GM12878 (cell line): ENCODE measurements at regions not wholly inside any gene's neighbourhood (a gene's known extent, or its start where the extent isn't known, plus 50 kb on each side); places are given as distances from the start of the nearest gene placed in this dataset.

ENCODE experiments used
- ATAC-seq: fragments of 200-7000 bp; cut with Tn5 transposase; 3 replicates; pipeline ENCODE4 v1.9.1; 2020; ENCODE audit warnings: mild to moderate bottlenecking, moderate library complexity
- BruUV-seq: library from RNA; stranded (reverse); fragments of 400-500 nt; replicated peaks from 2 replicates; lab custom pipeline; 2021; lab: Mats Ljungman, UMichigan
- CTCF ChIA-PET: fragments of 300-600 bp; sonication (Branson Sonifier 250); formaldehyde crosslinking; extraction: SDS; loops from one replicate; lab custom pipeline; 2021; ENCODE audit warnings: inconsistent platforms; lab: Yijun Ruan, JAX
- POLR2A ChIA-PET: fragments of 350-600 bp; formaldehyde crosslinking; extraction: SDS; loops from one replicate; lab custom pipeline; 2021; ENCODE audit warnings: inconsistent platforms; lab: Charles Lee
- RAD21 ChIA-PET: fragments of 300-600 bp; sonication (Branson Sonifier 250); formaldehyde crosslinking; loops from one replicate; lab custom pipeline; 2023; ENCODE audit warnings: antibody characterized with exemption; ENCODE audit not compliant: unreplicated experiment; lab: Charles Lee
- SMC1A ChIA-PET: fragments of 300-600 bp; sonication (Branson Sonifier 250); formaldehyde crosslinking; loops from one replicate; lab custom pipeline; 2023; ENCODE audit not compliant: unreplicated experiment, uncharacterized antibody; lab: Charles Lee
- DNase-seq: peaks from one replicate; pipeline ENCODE4 v3.0.0-alpha.2; 2011; ENCODE audit warnings: low read depth, low spot score
- FAIRE-seq: peaks from 3 replicates; lab custom pipeline; 2011; peaks lifted over from hg19 to GRCh38; lab: Jason Lieb, UNC
- H2AFZ ChIP-seq: 2 replicates; pipeline ENCODE4 v1.6.0; 2011; ENCODE audit warnings: low read depth, low read length, control low read depth; ENCODE audit not compliant: control insufficient read depth
- H3K27ac ChIP-seq: 2 replicates; pipeline ENCODE4 v1.5.1; 2011; ENCODE audit warnings: control low read depth; ENCODE audit not compliant: control insufficient read depth, insufficient read depth
- H3K27me3 ChIP-seq, 2 experiments: replicated peaks in 1 of 2; 2 replicates each; pipeline versions ENCODE4 v1.6.0 to v1.6.1; 2011; ENCODE audit warnings: low read length in 1 of 2; ENCODE audit not compliant: control insufficient read depth in 2 of 2, insufficient read depth in 2 of 2
- H3K36me3 ChIP-seq, 2 experiments: 2 replicates each; pipeline ENCODE4 v1.5.1; 2011; ENCODE audit warnings: low read length in 1 of 2; ENCODE audit not compliant: control insufficient read depth in 2 of 2, insufficient read depth in 2 of 2
- H3K4me1 ChIP-seq: 2 replicates; pipeline ENCODE4 v1.6.1; 2011; ENCODE audit warnings: mild to moderate bottlenecking, low read length, moderate library complexity, mixed read lengths; ENCODE audit not compliant: control insufficient read depth, insufficient read depth
- H3K4me2 ChIP-seq: 2 replicates; pipeline ENCODE4 v1.6.0; 2011; ENCODE audit warnings: control low read depth; ENCODE audit not compliant: control insufficient read depth, insufficient read depth
- H3K4me3 ChIP-seq: fragments of 200-600 bp; sonication (generic); 2 replicates; pipeline ENCODE4 v1.5.1; 2016
- H3K79me2 ChIP-seq: 2 replicates; pipeline ENCODE4 v1.6.0; 2011; ENCODE audit warnings: low read length; ENCODE audit not compliant: control insufficient read depth, insufficient read depth
- H3K9ac ChIP-seq: 2 replicates; pipeline ENCODE4 v1.8.0; 2011; ENCODE audit warnings: low read length, control low read depth, mixed read lengths; ENCODE audit not compliant: control insufficient read depth, insufficient read depth
- H3K9me3 ChIP-seq: replicated peaks from 3 replicates; pipeline ENCODE4 v1.5.1; 2011; ENCODE audit warnings: mild to moderate bottlenecking, low read length; ENCODE audit not compliant: control insufficient read depth, insufficient read depth
- H4K20me1 ChIP-seq: 2 replicates; pipeline ENCODE4 v1.6.0; 2011; ENCODE audit not compliant: control insufficient read depth, insufficient read depth
- ETV6 ChIP-seq, 2 experiments: fragments of 450-650 bp in 1 of 2; IDR thresholded peaks in 1 of 2; conservative IDR thresholded peaks in 1 of 2; 2 replicates each; pipeline ENCODE4 v1.6.1; 2014; ENCODE audit warnings: antibody characterized with exemption in 1 of 2, borderline replicate concordance in 1 of 2, low read depth in 1 of 2, mild to moderate bottlenecking in 1 of 2, moderate library complexity in 1 of 2
- MEF2B ChIP-seq: fragments of 450-650 bp; IDR thresholded peaks from 2 replicates; pipeline ENCODE4 v1.6.1; 2018; ENCODE audit warnings: mild to moderate bottlenecking, moderate library complexity; ENCODE audit not compliant: partially characterized antibody, poor library complexity, severe bottlenecking
- NFXL1 ChIP-seq: fragments of 450-650 bp; IDR thresholded peaks from 2 replicates; pipeline ENCODE4 v1.6.1; 2017; ENCODE audit warnings: antibody characterized with exemption, mild to moderate bottlenecking, borderline replicate concordance
- RAD21 ChIP-seq: IDR thresholded peaks from 2 replicates; pipeline ENCODE4 v1.6.1; 2011; ENCODE audit warnings: mild to moderate bottlenecking, low read depth, low read length, moderate library complexity; ENCODE audit not compliant: insufficient read depth
- ZZZ3 ChIP-seq: IDR thresholded peaks from 2 replicates; pipeline ENCODE4 v1.6.1; 2011; ENCODE audit warnings: low read depth; ENCODE audit not compliant: control insufficient read depth, insufficient read length
- WGBS: methylation state at CpG from one replicate; pipeline ENCODE4 v1.1.6; 2016; ENCODE audit warnings: low lambda C conversion rate; ENCODE audit not compliant: insufficient replicate concordance, insufficient coverage; ENCODE audit errors: missing lambda C conversion rate; 5-methylcytosine and 5-hydroxymethylcytosine counted together
- in situ Hi-C: fragments of 300-500 bp; cut with MboI; formaldehyde crosslinking; loops from 9 replicates; pipeline ENCODE4 v1.14.3; 2018; ENCODE audit warnings: mixed read lengths
- intact Hi-C: fragments of 100-400 bp; cut with micrococcal nuclease; formaldehyde crosslinking; loops from one replicate; pipeline ENCODE4 v1.14.2; 2022; ENCODE audit not compliant: unreplicated experiment
- TF ChIP-seq, protein P1 (sequence below): fragments of 450-650 bp; IDR thresholded peaks from 2 replicates; pipeline ENCODE4 v1.6.1; 2018; ENCODE audit warnings: mild to moderate bottlenecking, low read depth, moderate library complexity; ENCODE audit not compliant: partially characterized antibody

DNA sequence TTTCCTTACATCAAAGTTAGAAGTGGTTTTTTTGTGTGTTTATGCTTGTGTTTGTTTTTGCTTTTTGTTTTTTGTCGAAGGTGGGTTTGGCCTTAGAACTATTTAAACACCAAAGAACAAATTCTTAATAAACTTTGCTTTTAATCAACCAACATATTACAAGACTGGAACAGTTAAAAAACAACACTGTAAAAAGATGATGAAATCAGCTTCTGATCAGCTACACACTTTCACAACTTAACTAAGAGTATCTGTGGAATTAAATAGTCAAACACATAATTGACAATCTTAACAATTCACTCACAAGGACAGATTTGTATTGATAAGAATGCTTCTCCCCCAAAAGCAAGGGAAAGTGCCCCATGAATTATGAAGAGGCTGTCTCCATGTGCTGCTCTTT is 58.8 kb downstream of the MRPL32 start:
- ChIA-PET SMC1A (interaction anchor here (0.6 kb wide), 1 partner anchor 24 kb away, joined by 3 read pairs; no protein-coding TSS in a partner anchor), POLR2A (no interaction called here), CTCF (no interaction called here), RAD21 (no interaction called here)
- H3K27me3 ChIP-seq: no peaks in the 10 kb centered on the region
- H3K4me3 ChIP-seq: no peak overlapping the region
- intact Hi-C loops: no loop called here
- no peak for DNase-seq
- H4K20me1 ChIP-seq: no peaks in the 10 kb centered on the region
- no peaks in the 10 kb centered on the region for H3K36me3 ChIP-seq
- TF ChIP-seq ZZZ3 (no peak), MEF2B (no peak), RAD21 (no peak), NFXL1 (no peak), ETV6 (conservative IDR thresholded peaks at IDR 0.05 in 1 of 2, IDR thresholded peaks at IDR 0.05 in 1 of 2; ENCODE audit: borderline replicate concordance in 1 of 2, low read depth in 1 of 2) (no peak)
- TF ChIP-seq, protein P1, sequence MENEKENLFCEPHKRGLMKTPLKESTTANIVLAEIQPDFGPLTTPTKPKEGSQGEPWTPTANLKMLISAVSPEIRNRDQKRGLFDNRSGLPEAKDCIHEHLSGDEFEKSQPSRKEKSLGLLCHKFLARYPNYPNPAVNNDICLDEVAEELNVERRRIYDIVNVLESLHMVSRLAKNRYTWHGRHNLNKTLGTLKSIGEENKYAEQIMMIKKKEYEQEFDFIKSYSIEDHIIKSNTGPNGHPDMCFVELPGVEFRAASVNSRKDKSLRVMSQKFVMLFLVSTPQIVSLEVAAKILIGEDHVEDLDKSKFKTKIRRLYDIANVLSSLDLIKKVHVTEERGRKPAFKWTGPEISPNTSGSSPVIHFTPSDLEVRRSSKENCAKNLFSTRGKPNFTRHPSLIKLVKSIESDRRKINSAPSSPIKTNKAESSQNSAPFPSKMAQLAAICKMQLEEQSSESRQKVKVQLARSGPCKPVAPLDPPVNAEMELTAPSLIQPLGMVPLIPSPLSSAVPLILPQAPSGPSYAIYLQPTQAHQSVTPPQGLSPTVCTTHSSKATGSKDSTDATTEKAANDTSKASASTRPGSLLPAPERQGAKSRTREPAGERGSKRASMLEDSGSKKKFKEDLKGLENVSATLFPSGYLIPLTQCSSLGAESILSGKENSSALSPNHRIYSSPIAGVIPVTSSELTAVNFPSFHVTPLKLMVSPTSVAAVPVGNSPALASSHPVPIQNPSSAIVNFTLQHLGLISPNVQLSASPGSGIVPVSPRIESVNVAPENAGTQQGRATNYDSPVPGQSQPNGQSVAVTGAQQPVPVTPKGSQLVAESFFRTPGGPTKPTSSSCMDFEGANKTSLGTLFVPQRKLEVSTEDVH: no peak
- no peaks in the 10 kb centered on the region for H3K4me1 ChIP-seq
- H3K27ac ChIP-seq: no peak overlapping the region
- no peaks in the 10 kb centered on the region for H3K9me3 ChIP-seq
- FAIRE-seq: no peak
- no peak overlapping the region for H3K4me2 ChIP-seq
- BruUV-seq: no TSS peak
- ATAC-seq: no peak
- no peak overlapping the region for H3K9ac ChIP-seq
- H3K79me2 ChIP-seq: no peaks in the 10 kb centered on the region
- 0% methylated on average over 1 of the region's 1 CpG for WGBS
- H2AFZ ChIP-seq: no peak overlapping the region
- in situ Hi-C loops: no loop called here
